KOPT-K1 (cell line): ENCODE measurements at regions not wholly inside any gene's neighbourhood (a gene's known extent, or its start where the extent isn't known, plus 50 kb on each side); places are given as distances from the start of the nearest gene placed in this dataset.

Experiments used
- H3K27ac ChIP-seq: fragments of 200-600 bp; sonication (generic); 2 replicates; pipeline ENCODE4 v1.5.1; 2016; ENCODE audit warnings: antibody characterized with exemption, mild to moderate bottlenecking, low read depth, low read length; ENCODE audit not compliant: poor library complexity, severe bottlenecking
- H3K36me3 ChIP-seq: fragments of 200-600 bp; sonication (generic); 2 replicates; pipeline ENCODE4 v1.5.1; 2017; ENCODE audit warnings: antibody characterized with exemption, mild to moderate bottlenecking, low read length, moderate library complexity; ENCODE audit not compliant: insufficient read depth
- H3K9me3 ChIP-seq: fragments of 200-600 bp; sonication (generic); 2 replicates; pipeline ENCODE4 v1.5.1; 2017; ENCODE audit warnings: antibody characterized with exemption, low read length, mild to moderate bottlenecking; ENCODE audit not compliant: insufficient read depth, poor library complexity, severe bottlenecking

DNA sequence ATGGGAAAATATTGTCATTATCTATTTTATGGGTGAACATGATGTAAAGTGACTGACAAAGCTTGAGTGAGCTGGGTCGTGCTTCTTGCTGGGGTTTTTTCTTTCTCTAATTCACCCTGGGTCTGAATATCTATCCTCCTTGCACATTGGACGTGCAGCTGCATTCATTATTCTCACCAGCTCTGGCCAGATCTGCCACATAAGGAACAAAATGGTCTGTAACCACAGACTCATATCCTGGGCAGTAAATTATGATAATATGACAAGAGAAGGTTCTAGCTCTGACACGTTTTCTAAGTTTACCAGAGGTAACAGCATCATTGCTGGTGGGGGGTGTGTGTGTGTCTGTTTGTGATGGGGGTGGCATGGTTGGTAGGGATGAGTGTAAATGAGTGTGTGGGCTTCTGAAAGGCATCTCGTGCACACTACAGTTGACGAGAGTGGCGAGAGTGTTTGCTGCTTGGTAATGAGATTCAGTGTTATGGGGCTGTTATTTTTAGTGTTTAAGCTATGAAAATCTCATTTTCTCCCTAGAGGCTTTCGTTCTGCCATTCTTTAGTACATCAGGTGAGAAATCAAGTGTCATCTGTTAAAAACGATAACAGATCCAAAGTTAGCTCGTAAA, 418.4 kb downstream of the PDCD6IP start:
- Histone ChIP-seq H3K27ac (no peak overlapping the region), H3K9me3 (no peaks in the 10 kb centered on the region), H3K36me3 (no peaks in the 10 kb centered on the region)

DNA sequence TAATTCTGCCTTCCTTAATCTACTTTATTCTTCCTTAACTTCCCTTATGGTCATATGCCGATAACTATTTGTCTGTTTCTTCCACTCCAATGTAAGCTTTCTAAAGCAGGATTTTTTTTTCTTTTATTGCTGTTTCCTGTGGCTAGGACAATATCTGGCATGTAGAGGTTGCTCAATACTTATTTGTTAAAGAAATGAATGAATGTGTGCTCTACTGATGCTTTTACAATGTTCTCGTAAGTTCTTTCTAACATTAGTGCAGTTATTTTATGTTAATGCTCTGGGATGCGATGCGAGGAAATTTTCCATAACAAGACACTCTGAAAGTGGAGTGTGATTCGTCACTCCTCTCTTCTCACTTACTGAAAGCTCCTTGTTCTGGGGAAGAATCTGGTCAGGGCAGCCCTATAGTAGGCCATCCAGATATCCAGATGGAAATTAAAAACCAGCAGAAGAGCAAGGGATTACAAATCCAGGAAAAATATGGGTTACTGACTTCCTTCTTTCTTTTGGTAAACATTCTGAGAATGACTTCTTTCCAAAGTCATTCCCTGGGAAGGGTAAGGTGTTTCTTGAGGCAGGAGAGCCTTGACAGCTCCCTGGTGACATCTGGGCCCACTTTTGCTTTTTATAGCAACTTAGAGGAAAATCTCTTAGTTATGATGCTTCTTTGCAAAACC, 420.4 kb downstream of the PDCD6IP start:
- no peak overlapping the region for H3K27ac ChIP-seq
- no peaks in the 10 kb centered on the region for H3K9me3 ChIP-seq
- no peaks in the 10 kb centered on the region for H3K36me3 ChIP-seq

- H3K9me3 ChIP-seq: no peaks in the 10 kb centered on the region
- H3K36me3 ChIP-seq: no peaks in the 10 kb centered on the region
- no peak overlapping the region for H3K27ac ChIP-seq
Observed at GRCh38 chr3:34219556-34219955, 421.1 kb downstream of the PDCD6IP start.

DNA sequence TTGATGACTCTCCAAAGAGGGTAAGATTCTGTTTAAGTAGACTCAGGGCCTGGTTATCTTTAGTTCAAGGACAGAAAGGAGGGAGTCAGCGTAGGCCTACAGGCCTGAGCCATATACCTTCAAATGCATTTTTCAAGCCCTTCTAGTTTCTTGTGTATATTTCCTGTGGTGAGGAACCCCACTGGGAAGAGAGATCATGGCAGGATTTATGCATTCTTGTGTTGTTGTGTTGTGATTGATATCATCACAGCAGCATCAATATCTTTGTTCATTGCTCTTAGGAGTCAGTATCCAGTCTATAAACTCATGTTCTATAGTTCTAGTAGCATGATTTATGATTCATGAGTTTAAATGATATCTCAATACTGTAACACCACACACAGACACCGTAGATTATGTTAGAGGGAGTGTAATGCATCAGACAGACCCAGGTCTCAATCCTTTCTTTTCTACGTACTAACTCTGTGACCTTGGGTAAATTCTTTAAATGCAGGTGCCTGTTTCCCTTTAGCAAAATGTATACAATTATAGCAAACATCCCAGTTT, 427.5 kb downstream of the PDCD6IP start:
- Histone ChIP-seq H3K9me3 (no peaks in the 10 kb centered on the region), H3K36me3 (no peaks in the 10 kb centered on the region), H3K27ac (no peak overlapping the region)

DNA sequence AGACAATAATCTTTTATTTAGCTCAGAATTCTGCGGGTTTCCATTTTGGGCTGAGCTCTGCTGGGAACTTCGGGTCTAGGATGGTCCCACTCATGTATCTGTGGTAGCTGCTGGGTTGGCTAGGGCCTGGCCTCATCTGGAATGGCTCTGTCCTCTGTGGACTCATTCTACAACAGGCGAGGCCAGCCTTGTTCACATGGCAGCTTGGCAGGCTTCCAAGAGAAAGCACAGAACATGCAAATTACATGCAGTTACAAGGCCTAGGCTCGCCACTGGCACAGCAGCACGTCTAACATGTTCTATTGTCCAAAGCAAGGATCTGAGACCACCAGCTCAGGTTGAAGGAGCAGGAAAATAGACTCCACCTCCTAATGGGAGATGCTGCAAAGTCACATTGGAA, 431.4 kb downstream of the PDCD6IP start:
- no peaks in the 10 kb centered on the region for H3K36me3 ChIP-seq
- H3K9me3 ChIP-seq: no peaks in the 10 kb centered on the region
- H3K27ac ChIP-seq: no peak overlapping the region

DNA sequence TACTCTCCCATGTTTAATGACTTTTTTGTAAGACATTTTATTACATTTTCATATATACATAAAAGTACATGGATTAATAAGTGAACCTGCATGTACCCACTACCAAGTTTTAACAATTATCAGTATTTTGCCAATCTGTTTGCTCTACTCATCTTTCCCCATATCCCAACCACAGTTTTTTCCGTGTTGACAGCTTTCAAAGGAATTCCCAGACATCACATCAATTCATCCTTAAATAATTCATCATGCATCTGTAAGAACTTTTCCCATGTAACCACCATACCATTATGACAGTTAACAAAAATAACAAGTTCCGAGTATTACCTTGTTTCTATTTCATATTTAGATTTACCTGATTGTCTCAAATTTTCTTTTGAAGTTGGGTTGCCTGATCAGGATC, 436.7 kb downstream of the PDCD6IP start:
- H3K9me3 ChIP-seq: no peaks in the 10 kb centered on the region
- no peak overlapping the region for H3K27ac ChIP-seq
- H3K36me3 ChIP-seq: no peaks in the 10 kb centered on the region

- Histone ChIP-seq H3K9me3 (no peaks in the 10 kb centered on the region), H3K36me3 (no peaks in the 10 kb centered on the region), H3K27ac (no peak overlapping the region)
Observed at GRCh38 chr3:34237946-34238345, 439.5 kb downstream of the PDCD6IP start.

- Histone ChIP-seq H3K36me3 (no peaks in the 10 kb centered on the region), H3K9me3 (no peaks in the 10 kb centered on the region)
Observed at GRCh38 chr3:34238407-34238806, 440.0 kb downstream of the PDCD6IP start.

GRCh38 chr3:34239287-34239686, 440.9 kb downstream of the PDCD6IP start:
- no peaks in the 10 kb centered on the region for H3K36me3 ChIP-seq
- H3K9me3 ChIP-seq: no peaks in the 10 kb centered on the region
- H3K27ac ChIP-seq: no peak overlapping the region

More at GRCh38 chr3:34238407-34238806, 440.0 kb downstream of the PDCD6IP start:
- H3K27ac ChIP-seq: no peak overlapping the region

DNA sequence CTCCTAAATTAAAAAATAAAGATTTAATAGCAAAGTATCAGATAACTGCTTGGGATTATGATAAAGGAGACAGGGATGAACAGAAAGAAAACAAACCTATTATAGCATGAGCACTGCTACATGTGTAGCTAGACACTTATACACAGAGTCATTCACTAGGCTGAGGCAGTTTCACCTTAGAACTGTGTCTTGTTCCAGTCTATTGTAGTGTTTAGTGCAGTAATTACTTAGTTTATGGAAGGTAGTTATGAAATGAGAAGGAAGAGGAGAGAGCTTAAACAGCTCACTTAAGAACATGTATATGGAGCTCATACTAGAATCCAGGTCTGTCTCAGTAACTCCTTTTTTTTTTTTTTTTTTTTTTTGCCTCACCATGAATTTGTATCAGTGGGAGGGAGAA, 441.4 kb downstream of the PDCD6IP start:
- H3K27ac ChIP-seq: no peak overlapping the region
- H3K9me3 ChIP-seq: no peaks in the 10 kb centered on the region
- H3K36me3 ChIP-seq: no peaks in the 10 kb centered on the region

GRCh38 chr3:34247401-34247800, 449.0 kb downstream of the PDCD6IP start:
- no peak overlapping the region for H3K27ac ChIP-seq
- H3K9me3 ChIP-seq: no peaks in the 10 kb centered on the region
- H3K36me3 ChIP-seq: no peaks in the 10 kb centered on the region

- H3K27ac ChIP-seq: no peak overlapping the region
- H3K9me3 ChIP-seq: no peaks in the 10 kb centered on the region
- no peaks in the 10 kb centered on the region for H3K36me3 ChIP-seq
Observed at GRCh38 chr3:34248352-34248751, 449.9 kb downstream of the PDCD6IP start.

DNA sequence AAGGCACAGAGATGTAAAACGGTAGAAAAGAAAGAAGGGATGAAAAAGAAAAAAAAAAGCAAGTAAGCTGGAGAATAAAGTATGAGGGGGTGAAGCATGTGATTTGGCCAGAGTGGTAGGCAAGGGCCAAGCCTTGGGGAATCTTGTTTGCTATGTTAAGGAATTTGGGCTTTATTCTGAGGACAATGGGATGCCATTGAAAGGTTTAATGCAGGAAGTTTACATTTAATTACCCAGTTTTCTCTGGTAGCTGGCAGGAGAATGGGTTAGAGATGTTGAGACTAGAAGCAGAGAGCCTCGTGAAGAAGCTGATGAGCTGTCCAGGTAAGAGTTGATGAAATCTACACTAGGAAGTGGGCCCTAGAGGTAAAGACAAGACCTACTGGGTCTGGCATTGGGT, 455.9 kb downstream of the PDCD6IP start:
- no peak overlapping the region for H3K27ac ChIP-seq
- no peaks in the 10 kb centered on the region for H3K36me3 ChIP-seq
- no peaks in the 10 kb centered on the region for H3K9me3 ChIP-seq

- no peaks in the 10 kb centered on the region for H3K9me3 ChIP-seq
- H3K36me3 ChIP-seq: no peaks in the 10 kb centered on the region
- H3K27ac ChIP-seq: no peak overlapping the region
Observed at GRCh38 chr3:34256021-34256420, 457.6 kb downstream of the PDCD6IP start.

DNA sequence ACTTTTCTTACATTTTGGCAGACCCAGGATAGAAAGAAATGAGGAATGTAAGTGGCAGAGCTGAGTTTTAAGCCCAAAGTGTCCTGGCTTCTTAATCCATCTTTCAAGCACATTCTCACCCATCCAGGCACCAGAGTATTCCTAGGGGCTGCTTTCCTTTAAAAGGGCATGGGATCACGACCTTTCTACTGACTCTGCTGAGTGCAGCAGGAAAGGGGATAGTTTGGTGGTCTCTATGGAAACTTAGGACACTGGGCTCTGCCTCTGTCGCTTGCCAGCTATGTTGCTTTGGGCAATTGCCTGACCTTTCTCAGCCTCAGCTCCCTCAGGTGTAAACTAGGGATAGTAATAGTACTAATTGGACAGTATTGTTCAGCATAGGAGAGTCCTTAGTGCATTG, 458.4 kb downstream of the PDCD6IP start:
- no peaks in the 10 kb centered on the region for H3K36me3 ChIP-seq
- H3K9me3 ChIP-seq: no peaks in the 10 kb centered on the region
- no peak overlapping the region for H3K27ac ChIP-seq
